HCT116 (cell line): ENCODE measurements at regions not wholly inside any gene's neighbourhood (a gene's known extent, or its start where the extent isn't known, plus 50 kb on each side); places are given as distances from the start of the nearest gene placed in this dataset.

Experiments used
- ATAC-seq: fragments of 200-7000 bp; cut with Tn5 transposase; 2 replicates; pipeline ENCODE4 v1.9.1; 2020; ENCODE audit warnings: mild to moderate bottlenecking, moderate library complexity
- BruUV-seq: library from RNA; stranded (reverse); fragments of 400-500 nt; replicated peaks from 2 replicates; lab custom pipeline; 2021; lab: Mats Ljungman, UMichigan
- CTCF ChIA-PET: fragments of 300-600 bp; sonication (Branson Sonifier 250); formaldehyde crosslinking; loops from one replicate; lab custom pipeline; 2021; ENCODE audit warnings: antibody characterized with exemption; lab: Charles Lee
- POLR2A ChIA-PET: fragments of 300-600, 350-600 bp; sonication (Branson Sonifier 250); formaldehyde crosslinking; loops from one replicate; lab custom pipeline; 2021; ENCODE audit warnings: antibody characterized with exemption; lab: Charles Lee
- RAD21 ChIA-PET, 2 experiments: fragments of 300-600 bp; sonication (Branson Sonifier 250); formaldehyde crosslinking; loops; one replicate each; lab custom pipeline; 2023; ENCODE audit warnings: low total read pairs in 2 of 2; ENCODE audit not compliant: uncharacterized antibody in 2 of 2, unreplicated experiment in 2 of 2, low non-redundant PET in 1 of 2; lab: Charles Lee
- DNase-seq: peaks from one replicate; pipeline ENCODE4 v3.0.0-alpha.2; 2010; ENCODE audit warnings: low read depth, low spot score
- H2AFZ ChIP-seq: fragments of 200-600 bp; shearing (Covaris generic), sonication (generic); 2 replicates; pipeline ENCODE4 v1.6.1; 2017; ENCODE audit warnings: low read depth, mixed run types, mixed read lengths, antibody characterized with exemption, low read length; ENCODE audit not compliant: poor library complexity, severe bottlenecking
- H3K27ac ChIP-seq: 2 replicates; pipeline ENCODE4 v1.5.1; 2012; ENCODE audit warnings: low read depth, low read length
- H3K27me3 ChIP-seq: fragments of 200-600 bp; sonication (generic); 2 replicates; pipeline ENCODE4 v1.6.1; 2016; ENCODE audit warnings: mixed run types, low read length, mixed read lengths; ENCODE audit not compliant: insufficient read depth
- H3K36me3 ChIP-seq, 2 experiments: fragments of 200-500 bp in 1 of 2; fragments of 200-600 bp in 1 of 2; sonication (Bioruptor generic) in 1 of 2; sonication (generic) in 1 of 2; 2 replicates each; pipeline versions ENCODE4 v1.5.1 to v1.6.1; 2014 to 2016; ENCODE audit warnings: low read length in 2 of 2, inconsistent platforms in 1 of 2, mixed read lengths in 1 of 2, mixed run types in 1 of 2; ENCODE audit not compliant: insufficient read depth in 2 of 2, control insufficient read depth in 1 of 2
- H3K4me1 ChIP-seq, 2 experiments: fragments of 200-600 bp in 1 of 2; sonication (generic) in 1 of 2; 2 replicates each; pipeline versions ENCODE4 v1.5.1 to v1.6.1; 2012 to 2017; ENCODE audit warnings: low read length in 2 of 2, inconsistent platforms in 1 of 2, mild to moderate bottlenecking in 1 of 2, mixed read lengths in 1 of 2, mixed run types in 1 of 2, moderate library complexity in 1 of 2; ENCODE audit not compliant: insufficient read depth in 2 of 2, control insufficient read depth in 1 of 2
- H3K4me2 ChIP-seq: fragments of 200-600 bp; sonication (generic); 2 replicates; pipeline ENCODE4 v1.6.1; 2017; ENCODE audit warnings: mixed run types, low read length, mixed read lengths
- H3K4me3 ChIP-seq, 2 experiments: fragments of 200-600 bp in 1 of 2; sonication (generic) in 1 of 2; replicated peaks in 1 of 2; 2 replicates each; pipeline ENCODE4 v1.5.1; 2011 to 2016; ENCODE audit warnings: low read length in 2 of 2, control low read depth in 1 of 2, low read depth in 1 of 2, mild to moderate bottlenecking in 1 of 2, mixed read lengths in 1 of 2, mixed run types in 1 of 2
- H3K79me2 ChIP-seq: fragments of 200-600 bp; sonication (generic); 2 replicates; pipeline ENCODE4 v1.6.1; 2017; ENCODE audit warnings: mild to moderate bottlenecking, mixed run types, low read length, moderate library complexity, mixed read lengths; ENCODE audit not compliant: insufficient read depth
- H3K9ac ChIP-seq: fragments of 200-600 bp; sonication (generic); 2 replicates; pipeline ENCODE4 v1.6.1; 2016; ENCODE audit warnings: low read length, mixed read lengths
- H3K9me2 ChIP-seq: fragments of 200-600 bp; sonication (generic), shearing (Covaris generic); 2 replicates; pipeline ENCODE4 v1.6.1; 2017; ENCODE audit warnings: mixed run types, mild to moderate bottlenecking, moderate library complexity; ENCODE audit not compliant: insufficient read depth
- H3K9me3 ChIP-seq, 2 experiments: fragments of 200-500 bp in 1 of 2; fragments of 200-600 bp in 1 of 2; sonication (Bioruptor generic) in 1 of 2; sonication (generic) in 1 of 2; 2 replicates each; pipeline ENCODE4 v1.6.1; 2014 to 2017; ENCODE audit warnings: low read length in 2 of 2, mixed read lengths in 2 of 2, inconsistent platforms in 1 of 2, low read depth in 1 of 2, mild to moderate bottlenecking in 1 of 2, mixed run types in 1 of 2, moderate library complexity in 1 of 2; ENCODE audit not compliant: control insufficient read depth in 1 of 2, insufficient read depth in 1 of 2
- H4K20me1 ChIP-seq: fragments of 200-600 bp; sonication (generic), shearing (Covaris generic); 2 replicates; pipeline ENCODE4 v1.6.1; 2017; ENCODE audit warnings: mixed run types, mild to moderate bottlenecking, moderate library complexity; ENCODE audit not compliant: insufficient read depth
- CEBPB ChIP-seq: IDR thresholded peaks from 2 replicates; pipeline ENCODE4 v1.6.1; 2012; ENCODE audit warnings: low read depth
- CTCF ChIP-seq, 3 experiments: fragments of 200-600 bp in 1 of 3; sonication (generic) in 1 of 3; IDR thresholded peaks in 2 of 3; conservative IDR thresholded peaks in 1 of 3; 2 replicates each; pipeline ENCODE4 v1.5.1; 2012 to 2017; ENCODE audit warnings: low read depth in 2 of 3, low read length in 2 of 3, antibody characterized with exemption in 1 of 3, borderline replicate concordance in 1 of 3, control low read depth in 1 of 3, mild to moderate bottlenecking in 1 of 3, mixed read lengths in 1 of 3, mixed run types in 1 of 3, moderate library complexity in 1 of 3; ENCODE audit not compliant: insufficient read depth in 1 of 3
- EGR1 ChIP-seq: IDR thresholded peaks from 2 replicates; pipeline ENCODE4 v1.6.1; 2012; ENCODE audit warnings: low read depth
- ELF1 ChIP-seq: IDR thresholded peaks from 2 replicates; pipeline ENCODE4 v1.6.1; 2012; ENCODE audit warnings: low read depth, borderline replicate concordance
- EZH2 ChIP-seq: fragments of 200-600 bp; sonication (generic); IDR thresholded peaks from 2 replicates; pipeline ENCODE4 v1.6.1; 2017; ENCODE audit warnings: antibody characterized with exemption, mixed run types
- EZH2phosphoT487 ChIP-seq: fragments of 200-600 bp; IDR thresholded peaks from 2 replicates; pipeline ENCODE4 v1.6.1; 2018; ENCODE audit warnings: antibody characterized with exemption, borderline replicate concordance
- FOSL1 ChIP-seq: IDR thresholded peaks from 2 replicates; pipeline ENCODE4 v1.6.1; 2012; ENCODE audit warnings: low read depth
- POLR2A ChIP-seq: IDR thresholded peaks from 2 replicates; pipeline ENCODE4 v1.7.0; 2011; ENCODE audit warnings: borderline replicate concordance; ENCODE audit not compliant: insufficient read depth, insufficient read length; ENCODE audit errors: extremely low read depth
- POLR2AphosphoS5 ChIP-seq: IDR thresholded peaks from 2 replicates; pipeline ENCODE4 v1.6.1; 2011; ENCODE audit warnings: mild to moderate bottlenecking, low read depth, low read length, moderate library complexity
- REST ChIP-seq: IDR thresholded peaks from 2 replicates; pipeline ENCODE4 v1.6.1; 2012; ENCODE audit warnings: low read depth
- SIN3A ChIP-seq: IDR thresholded peaks from 2 replicates; pipeline ENCODE4 v1.6.1; 2012; ENCODE audit warnings: low read depth
- SP1 ChIP-seq: IDR thresholded peaks from 2 replicates; pipeline ENCODE4 v1.6.1; 2012; ENCODE audit warnings: low read depth
- YY1 ChIP-seq: IDR thresholded peaks from 2 replicates; pipeline ENCODE4 v1.6.1; 2011; ENCODE audit warnings: low read length, low read depth, moderate library complexity, mild to moderate bottlenecking; ENCODE audit not compliant: insufficient replicate concordance; ENCODE audit errors: extremely low read depth
- ZNF274 ChIP-seq: fragments of 200-500 bp; sonication (Bioruptor generic); IDR thresholded peaks from 2 replicates; pipeline ENCODE4 v1.6.1; 2014; ENCODE audit warnings: mild to moderate bottlenecking, low read depth, low read length, inconsistent platforms
- intact Hi-C: fragments of 100-400 bp; cut with micrococcal nuclease; formaldehyde crosslinking; loops from 2 replicates; pipeline ENCODE4 v1.10.0; 2022
- TF ChIP-seq, protein P1 (sequence below): IDR thresholded peaks from 2 replicates; pipeline ENCODE4 v1.6.1; 2012
- TF ChIP-seq, protein P2 (sequence below): IDR thresholded peaks from 2 replicates; pipeline ENCODE4 v1.6.1; 2011; ENCODE audit warnings: mild to moderate bottlenecking, low read length, moderate library complexity; ENCODE audit not compliant: insufficient replicate concordance; ENCODE audit errors: extremely low read depth

- Histone ChIP-seq H3K79me2 (no peaks in the 10 kb centered on the region), H3K36me3 (no peaks in the 10 kb centered on the region), H3K9me3 (no peaks in the 10 kb centered on the region), H3K9me2 (no peaks in the 10 kb centered on the region), H3K27ac (no peak overlapping the region), H3K27me3 (peaks cover 28% of the 10 kb centered on the region), H3K4me1 (no peaks in the 10 kb centered on the region), H2AFZ (no peak overlapping the region), H3K9ac (no peak overlapping the region), H3K4me2 (no peak overlapping the region), H3K4me3 (no peak overlapping the region), H4K20me1 (no peaks in the 10 kb centered on the region)
- ATAC-seq: no peak
- no peak for DNase-seq
- ChIA-PET CTCF (no interaction called here), RAD21 (no interaction called here), POLR2A (no interaction called here)
- BruUV-seq: no TSS peak
- intact Hi-C loops: no loop called here
- TF ChIP-seq CTCF (IDR thresholded peaks at IDR 0.05 in 2 of 3, conservative IDR thresholded peaks at IDR 0.05 in 1 of 3; ENCODE audit: borderline replicate concordance in 1 of 3, insufficient read depth in 1 of 3, low read depth in 2 of 3, low read length in 2 of 3) (no peak), ZNF274 (no peak), EGR1 (no peak), EZH2 (no peak), YY1 (no peak), POLR2AphosphoS5 (no peak), EZH2phosphoT487 (no peak), CEBPB (no peak), SP1 (no peak), POLR2A (no peak), SIN3A (no peak), FOSL1 (no peak), REST (no peak), ELF1 (no peak)
- TF ChIP-seq, protein P1, sequence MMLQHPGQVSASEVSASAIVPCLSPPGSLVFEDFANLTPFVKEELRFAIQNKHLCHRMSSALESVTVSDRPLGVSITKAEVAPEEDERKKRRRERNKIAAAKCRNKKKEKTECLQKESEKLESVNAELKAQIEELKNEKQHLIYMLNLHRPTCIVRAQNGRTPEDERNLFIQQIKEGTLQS: no peak
- TF ChIP-seq, protein P2, sequence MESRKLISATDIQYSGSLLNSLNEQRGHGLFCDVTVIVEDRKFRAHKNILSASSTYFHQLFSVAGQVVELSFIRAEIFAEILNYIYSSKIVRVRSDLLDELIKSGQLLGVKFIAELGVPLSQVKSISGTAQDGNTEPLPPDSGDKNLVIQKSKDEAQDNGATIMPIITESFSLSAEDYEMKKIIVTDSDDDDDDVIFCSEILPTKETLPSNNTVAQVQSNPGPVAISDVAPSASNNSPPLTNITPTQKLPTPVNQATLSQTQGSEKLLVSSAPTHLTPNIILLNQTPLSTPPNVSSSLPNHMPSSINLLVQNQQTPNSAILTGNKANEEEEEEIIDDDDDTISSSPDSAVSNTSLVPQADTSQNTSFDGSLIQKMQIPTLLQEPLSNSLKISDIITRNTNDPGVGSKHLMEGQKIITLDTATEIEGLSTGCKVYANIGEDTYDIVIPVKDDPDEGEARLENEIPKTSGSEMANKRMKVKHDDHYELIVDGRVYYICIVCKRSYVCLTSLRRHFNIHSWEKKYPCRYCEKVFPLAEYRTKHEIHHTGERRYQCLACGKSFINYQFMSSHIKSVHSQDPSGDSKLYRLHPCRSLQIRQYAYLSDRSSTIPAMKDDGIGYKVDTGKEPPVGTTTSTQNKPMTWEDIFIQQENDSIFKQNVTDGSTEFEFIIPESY: no peak
Observed at GRCh38 chr9:115657695-115658094, 495.9 kb upstream of the PAPPA start.
